ENCODE measurements at regions not wholly inside any gene's neighbourhood (a gene's known extent, or its start where the extent isn't known, plus 50 kb on each side); places are given as distances from the start of the nearest gene placed in this dataset.

- DNase-seq (ENCODE audit: low read depth in 2 of 2, low spot score in 1 of 2), result no peak
Measured at GRCh38 chr2:56613254-56613653, 429.5 kb downstream of the CCDC85A start.

GRCh38 chr2:56613920-56614319 lies 430.1 kb downstream of the CCDC85A start:
- no peak for DNase-seq (ENCODE audit: low read depth in 2 of 2, low spot score in 1 of 2)

- no peak for DNase-seq (ENCODE audit: low read depth in 2 of 2, low spot score in 1 of 2)
Measured at GRCh38 chr2:56615760-56616159, 432.0 kb downstream of the CCDC85A start.

GRCh38 chr2:56624181-56624580 lies 440.4 kb downstream of the CCDC85A start:
- no peak for DNase-seq (ENCODE audit: low read depth in 2 of 2, low spot score in 1 of 2)

GRCh38 chr2:56626927-56627326 lies 443.1 kb downstream of the CCDC85A start:
- no peak for DNase-seq (ENCODE audit: low read depth in 2 of 2, low spot score in 1 of 2)

GRCh38 chr2:56630286-56630685 lies 446.5 kb downstream of the CCDC85A start:
- no peak for DNase-seq (ENCODE audit: low read depth in 2 of 2, low spot score in 1 of 2)

GRCh38 chr2:56647997-56648396 lies 464.2 kb downstream of the CCDC85A start:
- no peak for DNase-seq (ENCODE audit: low read depth in 2 of 2, low spot score in 1 of 2)

- DNase-seq (ENCODE audit: low read depth in 2 of 2, low spot score in 1 of 2), result no peak
Measured at GRCh38 chr2:56648802-56649201, 465.0 kb downstream of the CCDC85A start.

- no peak for DNase-seq (ENCODE audit: low read depth in 2 of 2, low spot score in 1 of 2)
Measured at GRCh38 chr2:56654936-56655335, 471.1 kb downstream of the CCDC85A start.

- DNase-seq (ENCODE audit: low read depth in 2 of 2, low spot score in 1 of 2), result no peak
Measured at GRCh38 chr2:56656826-56657225, 473.0 kb downstream of the CCDC85A start.

GRCh38 chr2:56666777-56667176 lies 483.0 kb downstream of the CCDC85A start:
- no peak for DNase-seq (ENCODE audit: low read depth in 2 of 2, low spot score in 1 of 2)

- DNase-seq (ENCODE audit: low read depth in 2 of 2, low spot score in 1 of 2), result no peak
Measured at GRCh38 chr2:56671973-56672569, 488.3 kb downstream of the CCDC85A start.

- DNase-seq (ENCODE audit: low read depth in 2 of 2, low spot score in 1 of 2), result no peak
Measured at GRCh38 chr2:56674084-56674483, 490.3 kb downstream of the CCDC85A start.

GRCh38 chr2:56676966-56677365 lies 493.2 kb downstream of the CCDC85A start:
- DNase-seq (ENCODE audit: low read depth in 2 of 2, low spot score in 1 of 2), result no peak

- DNase-seq (ENCODE audit: low read depth in 2 of 2, low spot score in 1 of 2), result no peak
Measured at GRCh38 chr2:56680971-56681631, 497.3 kb downstream of the CCDC85A start.

- no peak for DNase-seq (ENCODE audit: low read depth in 2 of 2, low spot score in 1 of 2)
Measured at GRCh38 chr2:56681659-56682396, 498.0 kb downstream of the CCDC85A start.

- no peak for DNase-seq (ENCODE audit: low read depth in 2 of 2, low spot score in 1 of 2)
Measured at GRCh38 chr2:56682397-56682760, 498.6 kb downstream of the CCDC85A start.

- no peak for DNase-seq (ENCODE audit: low read depth in 2 of 2, low spot score in 1 of 2)
Measured at GRCh38 chr2:56684327-56684726, 500.5 kb downstream of the CCDC85A start.

- no peak for DNase-seq (ENCODE audit: low read depth in 2 of 2, low spot score in 1 of 2)
Measured at GRCh38 chr2:56685205-56685604, 501.4 kb downstream of the CCDC85A start.

GRCh38 chr2:56687169-56687568 lies 503.4 kb downstream of the CCDC85A start:
- DNase-seq (ENCODE audit: low read depth in 2 of 2, low spot score in 1 of 2), result no peak

- DNase-seq (ENCODE audit: low read depth in 2 of 2, low spot score in 1 of 2), result no peak
Measured at GRCh38 chr2:56688661-56689060, 504.9 kb downstream of the CCDC85A start.

- DNase-seq (ENCODE audit: low read depth in 2 of 2, low spot score in 1 of 2), result no peak
Measured at GRCh38 chr2:56693501-56693900, 509.7 kb downstream of the CCDC85A start.

Measured in stimulated activated CD8-positive, alpha-beta memory T cell treated with anti-CD3 and anti-CD28 coated beads, Interleukin-4, amount 100 ng/mL, for 4 hours (primary cell).